ENCODE measurements at regions not wholly inside any gene's neighbourhood (a gene's known extent, or its start where the extent isn't known, plus 50 kb on each side); places are given as distances from the start of the nearest gene placed in this dataset.

DNA sequence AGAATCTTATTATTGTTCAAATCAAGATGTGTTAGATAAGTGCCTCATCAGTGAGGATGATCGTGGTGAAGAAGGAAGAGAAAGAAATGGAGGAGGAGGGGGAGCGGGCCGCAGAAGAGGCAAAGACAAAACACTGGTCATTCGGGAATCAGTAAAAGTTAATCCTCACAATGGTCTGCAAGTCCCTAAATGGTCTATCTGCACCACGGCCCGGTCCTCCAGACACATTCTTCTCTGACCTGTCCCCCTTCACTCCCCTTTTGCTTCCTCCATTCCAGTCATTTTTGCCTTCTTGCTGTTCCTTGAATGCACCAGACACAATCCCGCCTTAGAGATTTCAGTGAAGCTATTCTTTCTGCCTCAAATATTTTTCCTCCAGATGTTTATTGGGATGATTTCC is 240.1 kb upstream of the ADGRL2 start:
- H3K36me3 ChIP-seq (ENCODE audit: insufficient read depth, insufficient read length, low read length) = no peaks in the 10 kb centered on the region
- H3K9ac ChIP-seq (ENCODE audit: insufficient read length, low read depth) = no peak overlapping the region
- TF ChIP-seq YY1 (IDR thresholded peaks at IDR 0.05; ENCODE audit: insufficient read depth, insufficient read length) (no peak), ZNF274 (IDR thresholded peaks at IDR 0.05; ENCODE audit: low read depth, low read length) (no peak), SUZ12 (IDR thresholded peaks at IDR 0.05; ENCODE audit: extremely low read depth, insufficient read depth, insufficient read length) (no peak)
- no peaks in the 10 kb centered on the region for H3K4me1 ChIP-seq (ENCODE audit: insufficient read depth, insufficient read length)
- H3K27me3 ChIP-seq (ENCODE audit: insufficient read depth, insufficient read length) = no peaks in the 10 kb centered on the region
- H3K4me3 ChIP-seq (ENCODE audit: insufficient read length, low read depth) = no peak overlapping the region
- DNase-seq (ENCODE audit: low read depth, low spot score) = no peak
- H3K9me3 ChIP-seq (ENCODE audit: insufficient read depth, low read length) = no peaks in the 10 kb centered on the region; the same call in 1 of the 2 replicates

DNA sequence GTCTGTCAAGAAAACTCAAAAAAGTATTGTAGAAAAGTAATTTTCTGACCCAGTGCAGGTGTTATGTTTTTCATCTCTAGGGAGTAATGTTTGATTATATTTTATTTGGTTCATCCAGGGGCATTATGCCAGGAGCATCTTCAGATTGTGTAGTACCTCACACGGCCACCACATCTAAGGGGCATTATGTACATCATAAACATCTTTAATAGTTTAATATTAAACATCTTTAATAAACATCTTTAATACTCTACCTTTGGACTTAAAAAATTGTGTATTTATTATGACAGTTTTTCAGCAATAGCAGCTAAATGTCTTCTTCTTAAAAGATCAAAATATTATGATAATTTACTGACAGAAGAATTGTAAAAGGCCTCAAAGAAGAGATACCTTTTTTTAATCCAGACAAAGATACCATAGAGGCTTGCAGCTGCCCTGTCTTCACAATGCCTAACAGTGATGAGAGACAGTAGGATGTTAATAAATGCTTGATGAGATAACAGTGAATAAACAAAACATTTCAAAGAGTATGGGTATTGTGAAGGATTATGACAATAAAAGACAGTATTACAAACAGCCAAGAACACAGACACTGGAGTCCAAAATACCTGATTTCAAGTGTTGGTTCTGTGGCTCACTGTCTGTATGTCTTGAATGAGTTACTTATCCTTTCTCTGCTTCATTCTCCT is 240.9 kb upstream of the ADGRL2 start:
- no peak overlapping the region for H3K4me3 ChIP-seq (ENCODE audit: insufficient read length, low read depth)
- TF ChIP-seq SUZ12 (IDR thresholded peaks at IDR 0.05; ENCODE audit: extremely low read depth, insufficient read depth, insufficient read length) = no peak
- no peak for TF ChIP-seq ZNF274 (IDR thresholded peaks at IDR 0.05; ENCODE audit: low read depth, low read length)
- TF ChIP-seq YY1 (IDR thresholded peaks at IDR 0.05; ENCODE audit: insufficient read depth, insufficient read length) = no peak
- no peaks in the 10 kb centered on the region for H3K36me3 ChIP-seq (ENCODE audit: insufficient read depth, insufficient read length, low read length)
- DNase-seq (ENCODE audit: low read depth, low spot score) = no peak
- H3K9me3 ChIP-seq (ENCODE audit: insufficient read depth, low read length) = no peaks in the 10 kb centered on the region; the same call in 1 of the 2 replicates
- no peaks in the 10 kb centered on the region for H3K4me1 ChIP-seq (ENCODE audit: insufficient read depth, insufficient read length)
- no peaks in the 10 kb centered on the region for H3K27me3 ChIP-seq (ENCODE audit: insufficient read depth, insufficient read length)
- no peak overlapping the region for H3K9ac ChIP-seq (ENCODE audit: insufficient read length, low read depth)

DNA sequence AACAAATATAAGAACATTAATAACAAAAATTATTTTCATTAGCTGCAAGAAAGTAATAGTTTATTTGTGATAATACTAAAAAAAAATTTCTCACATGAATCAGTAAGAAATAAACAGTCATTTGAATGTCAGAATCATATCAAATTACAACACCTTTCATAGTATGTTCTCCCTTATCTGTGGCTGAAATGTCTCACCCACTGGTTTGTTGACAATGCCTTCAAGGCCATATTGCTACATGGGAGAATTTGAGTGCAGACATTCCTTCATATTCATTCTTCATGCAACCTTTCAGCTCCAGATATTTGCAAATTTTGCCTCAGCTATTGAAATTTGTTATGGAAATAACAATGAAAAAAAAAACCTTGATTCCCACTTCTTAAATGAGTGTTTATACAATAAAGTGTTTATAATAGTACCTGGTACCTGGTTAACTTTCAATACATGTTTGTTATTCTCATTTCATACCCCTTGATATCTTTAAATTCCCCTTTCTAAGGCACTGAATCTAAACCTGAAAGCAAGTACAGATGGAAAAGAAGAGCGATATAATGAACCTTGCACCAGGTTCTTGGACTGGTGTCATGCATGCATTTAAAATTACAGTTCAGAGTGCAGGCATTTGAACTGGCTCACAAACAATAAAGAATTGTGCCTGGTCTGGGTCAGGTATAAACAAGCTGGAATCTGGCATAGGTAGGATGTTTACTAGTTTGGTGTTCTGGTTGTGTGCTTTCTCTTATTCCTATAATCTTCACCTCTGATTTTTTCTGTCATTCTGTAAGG is 242.2 kb upstream of the ADGRL2 start:
- H3K4me3 ChIP-seq (ENCODE audit: insufficient read length, low read depth) = no peak overlapping the region
- no peaks in the 10 kb centered on the region for H3K27me3 ChIP-seq (ENCODE audit: insufficient read depth, insufficient read length)
- no peak overlapping the region for H3K9ac ChIP-seq (ENCODE audit: insufficient read length, low read depth)
- no peaks in the 10 kb centered on the region for H3K9me3 ChIP-seq (ENCODE audit: insufficient read depth, low read length)
- TF ChIP-seq SUZ12 (IDR thresholded peaks at IDR 0.05; ENCODE audit: extremely low read depth, insufficient read depth, insufficient read length) (no peak), YY1 (IDR thresholded peaks at IDR 0.05; ENCODE audit: insufficient read depth, insufficient read length) (no peak), ZNF274 (IDR thresholded peaks at IDR 0.05; ENCODE audit: low read depth, low read length) (no peak)
- H3K4me1 ChIP-seq (ENCODE audit: insufficient read depth, insufficient read length) = no peaks in the 10 kb centered on the region
- H3K36me3 ChIP-seq (ENCODE audit: insufficient read depth, insufficient read length, low read length) = no peaks in the 10 kb centered on the region
- DNase-seq (ENCODE audit: low read depth, low spot score) = no peak

DNA sequence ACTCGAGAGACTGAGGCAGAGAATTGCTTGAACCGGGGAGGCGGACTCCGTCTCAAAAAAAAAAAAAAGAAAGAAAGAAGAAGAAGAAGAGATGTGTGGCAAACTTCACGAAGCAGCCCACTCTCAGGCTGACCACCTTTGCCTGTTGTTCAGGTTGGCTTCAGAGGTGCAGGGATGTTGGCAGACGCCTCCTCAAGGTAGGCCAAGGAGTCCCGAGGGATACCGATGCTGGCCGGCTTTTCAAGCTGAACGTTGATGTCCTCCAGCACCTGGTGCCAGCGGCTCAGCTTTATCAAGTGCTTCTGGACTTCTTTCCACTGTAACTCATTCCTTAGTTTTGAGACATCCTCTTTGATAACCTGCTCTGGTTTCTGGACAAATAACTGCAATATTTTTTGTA is 243.8 kb upstream of the ADGRL2 start:
- Histone ChIP-seq H3K9ac (ENCODE audit: insufficient read length, low read depth) (no peak overlapping the region), H3K4me1 (ENCODE audit: insufficient read depth, insufficient read length) (no peaks in the 10 kb centered on the region), H3K4me3 (ENCODE audit: insufficient read length, low read depth) (no peak overlapping the region), H3K9me3 (ENCODE audit: insufficient read depth, low read length) (no peaks in the 10 kb centered on the region), H3K36me3 (ENCODE audit: insufficient read depth, insufficient read length, low read length) (no peaks in the 10 kb centered on the region), H3K27me3 (ENCODE audit: insufficient read depth, insufficient read length) (no peaks in the 10 kb centered on the region)
- no peak for TF ChIP-seq ZNF274 (IDR thresholded peaks at IDR 0.05; ENCODE audit: low read depth, low read length)
- TF ChIP-seq SUZ12 (IDR thresholded peaks at IDR 0.05; ENCODE audit: extremely low read depth, insufficient read depth, insufficient read length) = no peak
- TF ChIP-seq YY1 (IDR thresholded peaks at IDR 0.05; ENCODE audit: insufficient read depth, insufficient read length) = no peak
- no peak for DNase-seq (ENCODE audit: low read depth, low spot score)

DNA sequence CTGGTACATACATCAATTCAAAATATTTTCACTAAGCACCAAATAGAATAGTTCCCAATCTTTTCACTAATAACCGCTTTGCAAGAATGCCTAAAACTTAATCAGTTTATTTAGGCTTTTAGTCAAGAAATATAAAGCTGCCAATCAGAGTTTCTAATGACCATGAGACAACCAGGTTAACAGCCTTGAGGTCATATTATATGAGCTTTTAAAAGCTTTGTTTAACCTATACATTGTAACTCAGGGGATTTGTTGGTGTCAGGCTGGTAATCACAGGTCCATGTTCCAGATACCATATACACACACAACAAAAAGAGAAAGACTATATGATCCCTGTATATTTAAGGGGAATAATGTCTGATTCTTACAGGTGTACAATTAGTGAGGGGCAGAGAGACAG is 246.2 kb upstream of the ADGRL2 start:
- no peak for DNase-seq (ENCODE audit: low read depth, low spot score)
- H3K4me1 ChIP-seq (ENCODE audit: insufficient read depth, insufficient read length) = no peaks in the 10 kb centered on the region
- no peak overlapping the region for H3K4me3 ChIP-seq (ENCODE audit: insufficient read length, low read depth)
- TF ChIP-seq SUZ12 (IDR thresholded peaks at IDR 0.05; ENCODE audit: extremely low read depth, insufficient read depth, insufficient read length) = no peak
- no peak for TF ChIP-seq YY1 (IDR thresholded peaks at IDR 0.05; ENCODE audit: insufficient read depth, insufficient read length)
- TF ChIP-seq ZNF274 (IDR thresholded peaks at IDR 0.05; ENCODE audit: low read depth, low read length) = no peak
- no peaks in the 10 kb centered on the region for H3K36me3 ChIP-seq (ENCODE audit: insufficient read depth, insufficient read length, low read length)
- H3K27me3 ChIP-seq (ENCODE audit: insufficient read depth, insufficient read length) = no peaks in the 10 kb centered on the region
- H3K9me3 ChIP-seq (ENCODE audit: insufficient read depth, low read length) = no peaks in the 10 kb centered on the region
- H3K9ac ChIP-seq (ENCODE audit: insufficient read length, low read depth) = no peak overlapping the region

DNA sequence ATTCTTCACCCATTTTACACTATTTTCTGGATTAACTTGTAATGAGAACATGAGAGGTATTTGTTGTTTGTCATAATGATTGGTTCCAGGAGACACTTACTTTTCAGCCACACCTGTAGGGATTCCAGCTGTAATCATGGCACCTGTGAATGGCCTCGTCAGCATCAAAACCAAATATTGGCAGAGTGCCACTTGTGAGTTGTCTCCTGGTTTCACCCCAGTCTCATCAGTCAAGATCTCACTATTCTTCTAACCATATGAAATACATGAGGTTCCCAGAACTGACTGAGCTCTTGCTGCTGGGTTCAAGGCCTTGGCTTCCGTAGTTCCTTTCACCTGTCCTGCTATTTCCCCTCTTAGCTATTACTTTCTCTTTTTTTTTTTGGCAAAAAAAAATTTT is 246.6 kb upstream of the ADGRL2 start:
- H3K27me3 ChIP-seq (ENCODE audit: insufficient read depth, insufficient read length) = no peaks in the 10 kb centered on the region
- DNase-seq (ENCODE audit: low read depth, low spot score) = no peak

DNA sequence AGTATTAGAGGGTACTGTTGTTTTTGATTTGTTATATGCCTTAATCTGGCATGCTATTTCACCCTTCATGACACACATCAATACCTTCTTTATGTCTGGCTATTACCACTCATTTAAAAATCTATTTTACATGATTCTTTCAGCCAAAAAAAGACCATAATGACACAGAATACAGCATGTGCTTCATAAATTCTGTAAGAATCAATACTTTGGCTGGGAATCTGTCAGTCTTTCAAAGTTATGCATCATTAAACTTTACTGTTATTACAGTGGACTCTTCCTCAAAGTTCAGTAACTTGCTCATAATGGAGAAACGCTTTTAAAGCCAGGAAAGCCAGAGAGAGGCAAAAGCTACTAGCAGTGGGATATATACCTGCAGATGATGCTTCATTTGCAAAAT is 247.2 kb upstream of the ADGRL2 start:
- H3K27me3 ChIP-seq (ENCODE audit: insufficient read depth, insufficient read length) = no peaks in the 10 kb centered on the region
- H3K9me3 ChIP-seq (ENCODE audit: insufficient read depth, low read length) = no peaks in the 10 kb centered on the region
- H3K4me3 ChIP-seq (ENCODE audit: insufficient read length, low read depth) = no peak overlapping the region
- no peaks in the 10 kb centered on the region for H3K4me1 ChIP-seq (ENCODE audit: insufficient read depth, insufficient read length)
- no peak for DNase-seq (ENCODE audit: low read depth, low spot score)
- H3K9ac ChIP-seq (ENCODE audit: insufficient read length, low read depth) = no peak overlapping the region
- TF ChIP-seq ZNF274 (IDR thresholded peaks at IDR 0.05; ENCODE audit: low read depth, low read length) = no peak
- TF ChIP-seq YY1 (IDR thresholded peaks at IDR 0.05; ENCODE audit: insufficient read depth, insufficient read length) = no peak
- TF ChIP-seq SUZ12 (IDR thresholded peaks at IDR 0.05; ENCODE audit: extremely low read depth, insufficient read depth, insufficient read length) = no peak
- H3K36me3 ChIP-seq (ENCODE audit: insufficient read depth, insufficient read length, low read length) = no peaks in the 10 kb centered on the region

More for the DNA sequence above, 246.6 kb upstream of the ADGRL2 start:
- no peaks in the 10 kb centered on the region for H3K9me3 ChIP-seq (ENCODE audit: insufficient read depth, low read length)
- H3K4me3 ChIP-seq (ENCODE audit: insufficient read length, low read depth) = no peak overlapping the region
- H3K4me1 ChIP-seq (ENCODE audit: insufficient read depth, insufficient read length) = no peaks in the 10 kb centered on the region
- no peaks in the 10 kb centered on the region for H3K36me3 ChIP-seq (ENCODE audit: insufficient read depth, insufficient read length, low read length)
- TF ChIP-seq SUZ12 (IDR thresholded peaks at IDR 0.05; ENCODE audit: extremely low read depth, insufficient read depth, insufficient read length) (no peak), YY1 (IDR thresholded peaks at IDR 0.05; ENCODE audit: insufficient read depth, insufficient read length) (no peak), ZNF274 (IDR thresholded peaks at IDR 0.05; ENCODE audit: low read depth, low read length) (no peak)
- H3K9ac ChIP-seq (ENCODE audit: insufficient read length, low read depth) = no peak overlapping the region
